Mesendoderm (in vitro differentiated cells): ENCODE measurements at regions not wholly inside any gene's neighbourhood (a gene's known extent, or its start where the extent isn't known, plus 50 kb on each side); places are given as distances from the start of the nearest gene placed in this dataset.

Experiments
- DNase-seq: peaks from one replicate; pipeline ENCODE4 v3.0.0; 2013
- H2AK5ac ChIP-seq: 2 replicates; pipeline ENCODE4 v1.6.1; 2013; ENCODE audit warnings: low read length, inconsistent platforms
- H2BK120ac ChIP-seq: 2 replicates; pipeline ENCODE4 v1.6.1; 2013; ENCODE audit warnings: low read depth, mild to moderate bottlenecking, low read length, moderate library complexity, mixed read lengths
- H2BK15ac ChIP-seq: replicated peaks from 2 replicates; pipeline ENCODE4 v1.6.1; 2013; ENCODE audit warnings: low read depth, mild to moderate bottlenecking, moderate library complexity
- H2BK5ac ChIP-seq: 2 replicates; pipeline ENCODE4 v1.6.1; 2013; ENCODE audit warnings: low read length, inconsistent platforms
- H3K18ac ChIP-seq: 2 replicates; pipeline ENCODE4 v1.6.1; 2013; ENCODE audit warnings: mild to moderate bottlenecking, low read length, mixed read lengths
- H3K23ac ChIP-seq: one replicate; pipeline ENCODE4 v1.6.1; 2013; ENCODE audit warnings: low read length
- H3K27ac ChIP-seq: 2 replicates; pipeline ENCODE4 v1.5.1; 2013; ENCODE audit warnings: low read depth, mild to moderate bottlenecking, inconsistent platforms, low read length, moderate library complexity
- H3K27me3 ChIP-seq: 2 replicates; pipeline ENCODE4 v1.6.1; 2013; ENCODE audit warnings: low read length, control low read depth, mild to moderate bottlenecking, inconsistent platforms; ENCODE audit not compliant: insufficient read depth, poor library complexity
- H3K36me3 ChIP-seq: 2 replicates; pipeline ENCODE4 v1.6.1; 2013; ENCODE audit warnings: low read length, inconsistent platforms; ENCODE audit not compliant: control insufficient read depth, insufficient read depth
- H3K4ac ChIP-seq: one replicate; pipeline ENCODE4 v1.6.1; 2013; ENCODE audit warnings: low read depth, mild to moderate bottlenecking, low read length, moderate library complexity
- H3K4me1 ChIP-seq: 2 replicates; pipeline ENCODE4 v1.6.1; 2013; ENCODE audit warnings: low read depth, low read length, inconsistent platforms; ENCODE audit not compliant: control insufficient read depth
- H3K4me2 ChIP-seq: 2 replicates; pipeline ENCODE4 v1.6.1; 2013; ENCODE audit warnings: low read length
- H3K4me3 ChIP-seq: 2 replicates; pipeline ENCODE4 v1.5.1; 2013; ENCODE audit warnings: mild to moderate bottlenecking, low read length
- H3K56ac ChIP-seq: one replicate; pipeline ENCODE4 v1.6.1; 2013; ENCODE audit warnings: low read length
- H3K79me1 ChIP-seq: 2 replicates; pipeline ENCODE4 v1.6.1; 2013; ENCODE audit warnings: low read length, inconsistent platforms
- H3K79me2 ChIP-seq: 2 replicates; pipeline ENCODE4 v1.6.1; 2013; ENCODE audit warnings: mild to moderate bottlenecking, low read length; ENCODE audit not compliant: control insufficient read depth, insufficient read depth
- H3K9ac ChIP-seq: 2 replicates; pipeline ENCODE4 v1.6.1; 2013; ENCODE audit warnings: low read length, inconsistent platforms
- H4K5ac ChIP-seq: one replicate; pipeline ENCODE4 v1.6.1; 2013; ENCODE audit warnings: low read length
- H4K8ac ChIP-seq: one replicate; pipeline ENCODE4 v1.6.1; 2013; ENCODE audit warnings: low read depth, mild to moderate bottlenecking, control low read depth, low read length, moderate library complexity
- WGBS: extraction: QIAGEN DNeasy Blood & Tissue Kit; methylation state at CpG from one replicate; pipeline ENCODE4 v1.1.7; 2013; ENCODE audit warnings: low lambda C conversion rate, missing lambda C conversion rate; ENCODE audit not compliant: insufficient coverage; ENCODE audit errors: extremely low coverage; 5-methylcytosine and 5-hydroxymethylcytosine counted together

DNA sequence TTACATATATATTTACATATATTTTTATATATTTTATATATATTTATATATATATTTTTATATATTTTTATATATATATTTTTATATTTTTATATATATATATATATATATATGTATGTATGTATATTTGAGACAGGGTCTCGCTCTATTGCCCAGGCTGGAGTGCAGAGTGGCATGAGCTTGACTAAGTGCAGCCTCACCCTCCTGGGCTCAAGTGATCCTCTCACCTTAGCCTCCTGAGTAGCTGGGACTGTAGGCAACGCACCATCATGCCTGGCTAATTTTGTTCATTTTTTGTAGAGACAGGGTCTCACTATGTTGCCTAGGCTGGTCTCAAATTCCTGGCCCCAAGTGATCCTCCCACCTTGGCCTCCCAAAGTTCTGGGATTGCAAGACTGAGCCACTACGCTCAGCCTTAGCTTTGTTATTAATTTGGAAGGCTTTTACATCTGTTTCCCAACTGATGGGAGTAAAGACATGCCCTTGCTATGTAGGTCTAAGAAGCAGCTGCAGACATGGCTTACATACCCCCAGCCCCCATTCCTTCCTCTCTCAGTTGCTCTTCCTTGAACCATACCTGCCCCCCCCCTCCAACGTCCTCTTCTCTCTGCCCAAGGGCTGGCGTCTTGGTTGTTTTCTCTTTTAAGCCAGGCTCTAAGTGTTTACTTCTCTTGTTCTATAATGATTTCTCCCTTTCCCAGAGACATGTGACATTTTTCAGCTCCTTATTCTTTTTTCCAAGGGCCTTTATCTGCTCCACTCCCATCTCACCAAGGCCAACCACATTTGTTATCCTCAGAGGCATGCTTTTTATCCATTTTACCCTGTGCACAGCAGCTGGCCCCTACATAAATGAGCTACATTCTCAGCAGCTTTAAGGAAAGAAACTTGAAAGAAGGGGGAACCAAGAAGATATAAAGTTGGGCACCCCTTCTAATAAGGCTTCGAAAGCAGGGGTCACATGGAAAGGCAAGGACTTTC is 64.2 kb upstream of the ATF7IP2 start:
- WGBS = no CpG with 5 or more reads among the region's 6 CpGs
- Histone ChIP-seq H3K79me2 (no peaks in the 10 kb centered on the region), H2BK5ac (no peak overlapping the region), H3K56ac (no peak overlapping the region), H3K4me3 (no peak overlapping the region), H3K79me1 (no peaks in the 10 kb centered on the region), H3K27me3 (no peaks in the 10 kb centered on the region), H3K18ac (no peak overlapping the region), H3K23ac (no peak overlapping the region), H4K5ac (no peak overlapping the region), H4K8ac (no peak overlapping the region), H3K27ac (no peak overlapping the region), H3K4me1 (no peaks in the 10 kb centered on the region), H3K9ac (no peak overlapping the region), H3K4me2 (no peak overlapping the region), H3K4ac (no peak overlapping the region), H2AK5ac (no peak overlapping the region), H2BK15ac (no peak overlapping the region), H3K36me3 (no peaks in the 10 kb centered on the region), H2BK120ac (no peak overlapping the region)
- no peak for DNase-seq

DNA sequence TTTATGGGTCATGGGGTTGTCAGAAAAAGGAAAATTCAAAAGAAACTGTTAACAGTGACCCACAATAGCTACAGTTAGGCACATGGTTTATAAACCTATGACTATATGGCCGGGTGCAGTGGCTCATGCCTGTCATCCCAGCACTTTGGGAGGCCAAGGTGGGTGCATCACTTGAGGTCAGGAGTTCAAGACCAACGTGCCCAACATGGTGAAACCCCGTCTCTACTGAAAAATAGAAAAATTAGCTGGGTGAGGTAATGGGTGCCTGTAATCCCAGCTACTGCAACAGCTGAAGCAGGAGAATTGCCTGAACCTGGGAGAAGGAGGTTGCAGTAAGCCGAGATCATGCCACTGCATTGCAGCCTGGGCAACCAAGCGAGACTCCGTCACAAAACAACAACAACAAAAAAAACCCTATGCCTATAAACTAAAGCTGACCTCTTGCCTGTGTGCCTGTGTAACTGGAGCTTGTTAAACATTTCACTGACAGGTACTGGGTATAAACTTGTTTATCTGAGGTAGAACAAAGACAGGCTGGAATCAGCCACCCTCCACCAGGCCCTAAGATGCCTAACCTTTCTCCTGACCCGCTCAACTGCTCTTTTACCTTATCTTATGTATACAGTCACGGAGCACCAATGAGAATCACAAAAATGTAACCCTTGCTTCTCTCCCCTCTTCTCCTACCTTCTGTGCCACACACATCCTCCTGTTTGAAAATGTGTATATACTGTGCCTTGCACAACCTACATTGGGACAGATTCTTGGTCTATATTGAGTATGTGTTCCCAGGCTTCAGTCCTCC is 62.9 kb upstream of the ATF7IP2 start:
- Histone ChIP-seq H3K4me3 (no peak overlapping the region), H3K79me1 (no peaks in the 10 kb centered on the region), H3K27ac (no peak overlapping the region), H3K23ac (no peak overlapping the region), H3K79me2 (no peaks in the 10 kb centered on the region), H3K9ac (no peak overlapping the region), H3K27me3 (no peaks in the 10 kb centered on the region), H3K18ac (no peak overlapping the region), H4K5ac (no peak overlapping the region), H2AK5ac (no peak overlapping the region), H3K4me2 (no peak overlapping the region), H2BK5ac (no peak overlapping the region), H2BK120ac (no peak overlapping the region), H3K56ac (no peak overlapping the region), H4K8ac (no peak overlapping the region), H2BK15ac (no peak overlapping the region), H3K36me3 (no peaks in the 10 kb centered on the region), H3K4me1 (no peaks in the 10 kb centered on the region), H3K4ac (no peak overlapping the region)
- no CpG with 5 or more reads among the region's 8 CpGs for WGBS
- no peak for DNase-seq

DNA sequence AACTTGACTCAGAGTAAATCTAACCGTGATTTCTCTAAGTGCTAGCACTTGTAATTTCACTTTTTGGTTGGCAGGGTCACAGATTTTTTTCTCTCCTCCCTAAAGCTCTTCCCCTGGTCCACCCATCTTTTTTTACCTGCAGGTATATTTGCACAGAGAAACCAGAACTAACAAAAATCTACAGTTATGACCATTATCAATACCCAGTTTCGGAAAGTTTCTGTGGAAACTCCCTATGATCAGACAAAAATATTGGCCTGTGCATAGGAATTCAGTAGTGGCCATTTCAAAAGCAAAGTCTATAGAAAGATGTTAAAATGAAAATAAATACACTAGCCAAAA is 62.4 kb upstream of the ATF7IP2 start:
- Histone ChIP-seq H3K9ac (no peak overlapping the region), H3K4me2 (no peak overlapping the region), H3K79me2 (no peaks in the 10 kb centered on the region), H4K5ac (no peak overlapping the region), H2AK5ac (no peak overlapping the region), H3K36me3 (no peaks in the 10 kb centered on the region), H4K8ac (no peak overlapping the region), H3K4me3 (no peak overlapping the region), H3K79me1 (no peaks in the 10 kb centered on the region), H3K27me3 (no peaks in the 10 kb centered on the region), H3K4me1 (no peaks in the 10 kb centered on the region), H3K4ac (no peak overlapping the region), H3K56ac (no peak overlapping the region), H3K27ac (no peak overlapping the region), H2BK15ac (no peak overlapping the region), H2BK5ac (no peak overlapping the region), H2BK120ac (no peak overlapping the region), H3K18ac (no peak overlapping the region), H3K23ac (no peak overlapping the region)
- DNase-seq = no peak
- no CpG with 5 or more reads among the region's 2 CpGs for WGBS

DNA sequence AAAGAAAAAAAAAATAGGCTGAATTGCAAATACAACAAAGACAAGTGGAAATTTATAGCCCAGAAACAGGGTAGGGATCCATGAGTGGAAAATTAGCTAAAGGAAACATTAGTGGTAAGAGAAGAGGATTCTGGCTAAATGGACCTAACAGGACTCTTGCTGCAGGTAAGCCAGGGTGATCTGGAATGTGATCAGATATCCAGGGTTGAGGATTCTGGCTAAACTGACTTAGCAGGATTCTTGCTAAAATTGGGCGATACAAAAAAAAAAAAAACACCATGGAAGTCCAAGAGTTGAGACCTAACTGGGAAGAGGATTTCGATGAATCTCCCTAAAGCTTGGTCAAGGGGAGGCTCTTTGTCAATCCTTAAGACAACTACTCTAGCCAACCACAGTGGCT is 61.7 kb upstream of the ATF7IP2 start:
- no peak overlapping the region for H3K4ac ChIP-seq
- no peak overlapping the region for H3K18ac ChIP-seq
- H3K79me2 ChIP-seq = no peaks in the 10 kb centered on the region
- WGBS = no CpG with 5 or more reads among the region's 2 CpGs
- H2BK5ac ChIP-seq = no peak overlapping the region
- H3K27me3 ChIP-seq = no peaks in the 10 kb centered on the region
- H2AK5ac ChIP-seq = no peak overlapping the region
- no peak for DNase-seq
- H3K36me3 ChIP-seq = no peaks in the 10 kb centered on the region
- no peak overlapping the region for H4K5ac ChIP-seq
- H3K27ac ChIP-seq = no peak overlapping the region
- H3K79me1 ChIP-seq = no peaks in the 10 kb centered on the region
- no peaks in the 10 kb centered on the region for H3K4me1 ChIP-seq
- no peak overlapping the region for H3K56ac ChIP-seq
- H2BK120ac ChIP-seq = no peak overlapping the region
- H3K4me2 ChIP-seq = no peak overlapping the region
- no peak overlapping the region for H2BK15ac ChIP-seq
- H4K8ac ChIP-seq = no peak overlapping the region
- H3K4me3 ChIP-seq = no peak overlapping the region
- no peak overlapping the region for H3K23ac ChIP-seq
- no peak overlapping the region for H3K9ac ChIP-seq

DNA sequence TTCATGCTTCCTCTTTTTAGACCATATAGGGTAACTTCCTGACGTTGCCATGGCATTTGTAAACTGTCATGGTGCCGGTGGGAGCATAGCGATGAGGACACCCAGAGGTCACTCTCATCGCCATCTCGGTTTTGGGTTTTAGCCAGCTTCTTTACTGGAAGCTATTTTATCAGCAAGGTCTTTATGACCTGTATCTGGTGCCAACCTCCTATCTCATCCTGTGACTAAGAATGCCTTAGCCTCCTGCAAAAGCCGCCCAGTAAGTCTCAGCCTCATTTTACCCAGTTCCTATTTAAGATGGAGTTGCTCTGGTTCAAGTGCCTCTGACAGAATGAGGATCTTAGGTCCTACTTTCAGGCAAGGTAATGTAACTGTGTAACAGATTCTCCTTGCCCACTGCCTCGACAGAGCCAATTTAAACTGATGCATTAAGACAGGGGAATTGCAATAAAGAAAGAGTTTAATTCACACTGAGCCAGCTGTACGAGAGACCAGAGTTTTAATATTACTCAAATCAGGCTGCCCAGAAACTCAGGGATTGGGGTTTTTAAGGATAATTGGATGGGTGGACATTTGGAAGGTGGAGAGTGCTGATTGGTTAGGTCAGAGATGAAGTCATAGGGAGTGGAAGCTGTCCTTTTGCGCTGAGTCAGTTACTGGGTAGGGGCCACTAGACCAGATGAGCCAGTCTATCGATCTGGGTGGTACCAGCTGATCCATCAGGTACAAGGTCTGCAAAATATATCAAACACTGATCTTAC is 59.9 kb upstream of the ATF7IP2 start:
- no peak overlapping the region for H3K4ac ChIP-seq
- H2BK15ac ChIP-seq = no peak overlapping the region
- H3K79me2 ChIP-seq = no peaks in the 10 kb centered on the region
- no CpG with 5 or more reads among the region's 10 CpGs for WGBS
- no peaks in the 10 kb centered on the region for H3K27me3 ChIP-seq
- H3K23ac ChIP-seq = no peak overlapping the region
- H2AK5ac ChIP-seq = no peak overlapping the region
- H3K36me3 ChIP-seq = no peaks in the 10 kb centered on the region
- H4K8ac ChIP-seq = no peak overlapping the region
- no peak overlapping the region for H4K5ac ChIP-seq
- H3K4me3 ChIP-seq = no peak overlapping the region
- H3K9ac ChIP-seq = no peak overlapping the region
- no peak overlapping the region for H3K18ac ChIP-seq
- DNase-seq = no peak
- no peaks in the 10 kb centered on the region for H3K4me1 ChIP-seq
- H3K27ac ChIP-seq = no peak overlapping the region
- no peaks in the 10 kb centered on the region for H3K79me1 ChIP-seq
- no peak overlapping the region for H2BK120ac ChIP-seq
- no peak overlapping the region for H3K56ac ChIP-seq
- H2BK5ac ChIP-seq = no peak overlapping the region
- no peak overlapping the region for H3K4me2 ChIP-seq
